Activated naive CD8-positive, alpha-beta T cell treated with anti-CD3 and anti-CD28 coated beads, Interleukin-2, amount 50 U/mL, for 16 hours (primary cell): ENCODE measurements at regions not wholly inside any gene's neighbourhood (a gene's known extent, or its start where the extent isn't known, plus 50 kb on each side); places are given as distances from the start of the nearest gene placed in this dataset.

Source experiments
- DNase-seq: peaks from one replicate; pipeline ENCODE4 v3.0.0-alpha.2; 2020; ENCODE audit warnings: low read depth, low spot score

- DNase-seq: no peak
Measured at GRCh38 chr12:93015871-93016751, 87.0 kb upstream of the EEA1 start.

DNA sequence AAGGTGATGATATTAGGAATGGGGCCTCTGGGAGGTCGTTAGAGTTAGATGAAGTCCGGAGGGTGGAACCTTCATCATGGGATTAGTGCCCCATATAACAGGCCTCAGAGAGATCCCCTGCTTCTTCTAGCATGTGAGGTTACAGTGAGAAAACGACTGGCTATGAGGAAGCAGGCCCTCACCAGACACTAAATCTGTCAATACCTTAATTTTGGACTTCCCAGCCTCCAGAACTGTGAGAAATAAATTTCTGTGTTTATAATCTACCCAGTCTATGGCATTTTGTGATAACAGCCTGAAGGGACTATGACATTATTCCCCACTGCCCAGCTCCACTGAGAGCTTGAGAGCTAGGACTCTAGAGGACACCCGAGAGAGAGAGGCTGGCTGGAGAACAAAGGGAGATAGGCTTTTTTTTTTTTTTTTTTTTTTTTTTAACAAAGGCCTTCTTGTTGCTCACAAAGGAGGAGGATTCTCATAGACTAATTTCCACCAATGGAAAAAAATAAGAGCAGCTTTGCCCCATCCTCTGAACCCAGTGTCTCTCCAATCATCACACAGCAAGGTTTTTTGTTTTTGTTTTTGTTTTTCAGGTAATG, 87.8 kb upstream of the EEA1 start:
- no peak for DNase-seq

DNA sequence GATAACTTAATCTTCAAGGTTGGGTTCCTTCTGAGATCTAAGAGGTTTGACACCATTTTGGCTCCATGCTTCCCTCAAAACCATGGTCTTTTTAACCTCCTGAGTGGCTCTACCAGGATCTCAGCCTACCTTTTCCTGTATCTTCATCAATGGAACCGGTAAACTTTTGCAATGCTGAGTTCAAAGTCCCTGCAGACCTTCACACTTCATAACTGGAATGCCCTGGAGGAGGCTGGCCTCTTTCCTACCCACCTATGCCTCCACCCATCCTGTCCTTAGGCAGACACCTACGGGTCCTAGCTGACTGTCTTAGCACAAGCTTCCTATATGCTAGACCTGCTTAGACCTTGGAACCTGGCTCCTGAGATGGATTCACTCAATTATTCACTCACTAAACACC, 89.5 kb upstream of the EEA1 start:
- no peak for DNase-seq

DNA sequence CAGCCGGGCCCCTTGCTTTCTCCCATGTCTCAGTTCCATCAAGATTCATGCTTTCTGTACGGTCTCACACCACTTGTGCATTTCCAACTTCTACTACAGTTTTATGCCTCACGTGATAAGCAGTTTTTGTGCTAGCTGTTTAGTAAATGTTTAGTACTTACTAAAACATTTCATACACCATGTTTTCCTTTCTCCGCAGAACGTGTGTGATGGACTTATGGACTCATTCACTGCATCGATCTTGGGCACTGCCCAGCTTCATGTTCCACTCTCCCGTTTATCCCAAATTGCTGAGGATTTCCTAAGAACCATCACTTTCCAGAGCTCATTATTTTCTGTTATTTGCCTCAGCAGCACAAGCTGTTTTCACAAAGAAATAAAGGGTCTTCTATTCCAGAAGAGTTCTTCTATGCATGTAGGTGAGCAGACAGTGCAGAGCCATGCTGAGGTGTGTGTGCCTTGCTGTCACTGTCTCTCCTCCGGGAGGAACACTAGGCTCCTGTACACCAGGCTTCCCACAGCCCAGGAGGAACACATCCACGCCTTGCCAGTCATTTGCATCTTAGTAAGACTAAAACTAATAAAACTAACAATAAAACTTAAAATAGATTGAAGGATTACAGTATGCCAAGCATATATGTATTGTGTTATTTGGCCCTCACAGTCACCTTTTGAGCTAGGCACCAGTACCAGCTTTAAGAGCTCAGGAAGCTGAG, 90.3 kb upstream of the EEA1 start:
- DNase-seq: no peak

GRCh38 chr12:93019975-93020630, 91.0 kb upstream of the EEA1 start:
- DNase-seq: no peak

- DNase-seq: no peak
Measured at GRCh38 chr12:93020631-93021597, 91.8 kb upstream of the EEA1 start.

GRCh38 chr12:93022603-93023340, 93.7 kb upstream of the EEA1 start:
- no peak for DNase-seq

GRCh38 chr12:93025145-93026103, 96.3 kb upstream of the EEA1 start:
- no peak for DNase-seq

DNA sequence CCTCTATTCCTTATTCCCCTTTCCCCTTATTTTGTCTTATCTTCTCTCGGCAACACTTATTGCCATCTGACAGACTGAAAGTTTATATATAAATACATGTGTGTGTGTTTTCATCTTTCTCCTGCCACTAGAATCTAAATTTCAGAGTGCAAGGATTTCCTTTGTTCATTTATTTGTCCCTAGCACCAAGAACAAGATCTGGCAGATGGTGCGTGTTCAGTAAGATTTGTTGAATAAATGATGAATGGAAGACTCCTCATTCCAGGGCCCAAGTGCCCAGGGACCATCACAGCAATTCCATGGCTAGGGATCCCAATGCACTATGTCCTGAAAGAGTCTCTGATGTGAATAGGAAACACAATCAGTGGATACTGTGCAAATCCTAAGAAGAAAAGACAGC, 97.9 kb upstream of the EEA1 start:
- no peak for DNase-seq

DNA sequence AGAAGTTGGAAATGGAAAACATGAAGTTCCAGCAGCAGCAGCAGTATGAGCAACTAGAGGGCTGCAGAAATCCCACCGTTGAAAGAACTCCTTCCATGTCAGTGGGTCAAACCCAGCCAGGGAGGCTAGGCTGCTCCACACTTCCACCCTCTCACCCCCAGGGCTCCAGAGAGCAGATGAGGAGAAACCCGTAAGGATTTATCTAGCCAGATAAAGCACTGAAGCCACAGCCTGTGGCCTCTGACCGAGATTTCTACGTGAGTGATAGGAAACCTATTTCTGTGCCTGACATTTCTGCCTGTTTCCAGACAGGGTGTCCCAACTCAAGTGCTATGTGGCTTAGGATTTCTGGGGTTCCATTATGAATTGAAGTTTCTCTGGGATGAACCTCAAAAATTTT, 100.0 kb upstream of the EEA1 start:
- no peak for DNase-seq

GRCh38 chr12:93031028-93031427, 101.9 kb upstream of the EEA1 start:
- no peak for DNase-seq

DNA sequence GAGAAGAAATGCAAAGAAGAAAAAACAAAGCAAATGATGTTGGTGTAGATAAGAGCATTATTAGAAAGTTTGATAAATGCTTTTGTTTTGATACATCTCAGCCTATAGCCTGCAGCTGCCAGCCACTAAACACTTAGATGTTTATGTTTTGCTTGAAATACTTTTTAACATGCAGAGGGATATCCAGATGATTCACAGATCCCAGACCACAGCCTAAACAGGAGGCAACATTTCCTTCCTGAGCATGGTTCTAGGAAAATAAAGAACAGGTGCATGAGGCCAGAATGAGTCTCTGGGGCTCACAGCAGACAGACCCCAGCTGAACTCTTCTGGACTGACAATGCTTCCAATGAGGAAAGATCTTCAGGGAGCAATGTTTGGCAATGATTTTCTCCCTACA, 103.7 kb upstream of the EEA1 start:
- DNase-seq: no peak

GRCh38 chr12:93033948-93034347, 104.9 kb upstream of the EEA1 start:
- DNase-seq: no peak

DNA sequence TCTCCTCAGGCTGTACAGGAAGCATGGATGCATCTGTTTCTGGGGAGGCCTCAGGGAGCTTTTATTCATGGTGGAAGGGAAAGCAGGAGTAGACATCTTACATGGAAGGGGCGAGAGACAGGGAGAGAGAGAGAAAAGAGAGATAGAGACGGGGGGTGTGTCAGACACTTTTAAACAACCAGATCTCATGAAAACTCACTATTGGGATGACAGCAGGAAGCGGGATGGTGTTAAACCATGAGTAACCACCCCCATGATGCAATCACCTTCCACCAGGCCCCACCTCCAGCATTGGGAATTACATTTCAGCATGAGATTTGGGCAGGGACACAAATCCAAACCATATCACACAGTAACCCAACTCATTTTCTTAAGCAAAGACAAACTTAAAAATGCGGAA, 110.0 kb upstream of the EEA1 start:
- no peak for DNase-seq

- no peak for DNase-seq
Measured at GRCh38 chr12:93039930-93040329, 110.8 kb upstream of the EEA1 start.

DNA sequence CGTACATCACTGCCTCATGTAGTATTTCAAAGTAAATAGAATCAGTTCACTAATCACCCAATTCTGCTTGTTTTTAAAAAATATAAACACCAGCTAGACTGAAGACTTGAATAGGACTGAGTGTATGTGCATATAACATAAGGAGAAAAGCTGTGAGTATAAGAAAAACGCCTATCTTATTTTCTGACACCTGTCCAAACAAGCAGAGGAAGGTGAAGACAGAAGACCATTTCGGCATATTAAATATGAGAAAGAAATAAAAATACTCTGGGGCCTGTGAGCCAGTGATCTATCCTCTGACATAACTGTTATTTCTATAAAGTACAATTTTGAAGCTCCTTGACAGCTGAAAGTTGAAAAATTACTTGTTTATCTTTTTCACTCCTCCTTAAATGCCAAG, 111.3 kb upstream of the EEA1 start:
- no peak for DNase-seq

DNA sequence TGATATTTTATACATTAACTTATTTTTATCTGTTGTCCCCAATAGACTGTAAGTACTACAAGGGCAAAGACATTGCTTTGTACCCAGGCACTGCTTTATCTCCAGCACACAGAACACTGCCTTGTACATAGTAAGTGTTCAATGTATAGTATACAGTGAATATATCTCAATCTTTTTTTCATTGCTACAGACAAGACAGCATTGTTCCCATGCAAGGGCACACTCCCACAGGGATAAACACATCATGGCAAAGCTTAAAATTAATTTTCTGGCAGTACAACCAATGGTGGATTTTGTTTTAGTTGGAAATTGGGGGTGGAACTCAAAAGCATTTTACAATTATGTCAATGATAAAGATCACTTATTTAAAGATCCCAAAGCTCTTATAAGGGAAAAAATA, 112.3 kb upstream of the EEA1 start:
- no peak for DNase-seq

DNA sequence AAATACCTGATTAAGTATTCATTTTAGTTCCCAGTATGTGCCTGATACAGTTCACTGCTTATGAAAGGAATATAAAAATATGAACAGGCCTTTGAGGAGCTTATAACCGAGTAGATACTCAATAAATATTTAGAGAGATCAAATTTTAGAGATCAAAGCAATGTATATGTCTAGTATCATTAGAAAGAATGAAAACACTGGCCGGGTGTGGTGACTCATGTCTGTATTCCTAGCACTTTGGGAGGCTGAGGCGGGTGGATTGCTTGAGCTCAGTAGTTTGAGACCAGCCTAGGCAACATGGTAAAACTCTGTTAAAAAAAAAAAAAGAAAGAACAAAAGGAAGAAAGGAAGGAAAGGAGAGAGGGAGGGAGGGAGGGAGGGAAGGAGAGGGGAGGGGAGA, 113.2 kb upstream of the EEA1 start:
- no peak for DNase-seq

GRCh38 chr12:93042684-93043083, 113.6 kb upstream of the EEA1 start:
- no peak for DNase-seq
